OCI-LY1 (cell line): ENCODE measurements at regions not wholly inside any gene's neighbourhood (a gene's known extent, or its start where the extent isn't known, plus 50 kb on each side); places are given as distances from the start of the nearest gene placed in this dataset.

Experiments
- H2AFZ ChIP-seq: fragments of 200-600 bp; sonication (generic), shearing (Covaris generic); 2 replicates; pipeline ENCODE4 v1.6.0; 2014; ENCODE audit warnings: antibody characterized with exemption, mild to moderate bottlenecking, low read length
- H3F3A ChIP-seq: fragments of 200-600 bp; sonication (generic), shearing (Covaris generic); 2 replicates; pipeline ENCODE4 v1.6.0; 2014; ENCODE audit warnings: mild to moderate bottlenecking, antibody characterized with exemption, low read length, moderate library complexity; ENCODE audit not compliant: insufficient read depth
- H3K27ac ChIP-seq: fragments of 200-600 bp; sonication (generic); 2 replicates; pipeline ENCODE4 v1.5.1; 2014; ENCODE audit warnings: low read length, mixed run types, mild to moderate bottlenecking, low read depth; ENCODE audit not compliant: poor library complexity, severe bottlenecking
- H3K27me3 ChIP-seq: fragments of 200-600 bp; sonication (generic); 2 replicates; pipeline ENCODE4 v1.6.0; 2014; ENCODE audit warnings: antibody characterized with exemption, mild to moderate bottlenecking, low read length, moderate library complexity; ENCODE audit not compliant: insufficient read depth
- H3K36me3 ChIP-seq: fragments of 200-600 bp; sonication (generic); 2 replicates; pipeline ENCODE4 v1.6.1; 2014; ENCODE audit warnings: mild to moderate bottlenecking, antibody characterized with exemption, low read length, moderate library complexity, mixed read lengths; ENCODE audit not compliant: insufficient read depth
- H3K4me1 ChIP-seq: fragments of 200-600 bp; sonication (generic); 2 replicates; pipeline ENCODE4 v1.5.1; 2014; ENCODE audit warnings: mild to moderate bottlenecking, low read length, moderate library complexity; ENCODE audit not compliant: insufficient read depth, severe bottlenecking
- H3K4me2 ChIP-seq: fragments of 200-600 bp; sonication (generic), shearing (Covaris generic); 2 replicates; pipeline ENCODE4 v1.6.1; 2014; ENCODE audit warnings: low read length
- H3K4me3 ChIP-seq: fragments of 200-600 bp; sonication (generic); 2 replicates; pipeline ENCODE4 v1.5.1; 2014; ENCODE audit warnings: low read length, low read depth, mild to moderate bottlenecking, mixed read lengths; ENCODE audit not compliant: poor library complexity, severe bottlenecking
- H3K79me2 ChIP-seq: fragments of 200-600 bp; shearing (Covaris generic); 2 replicates; pipeline ENCODE4 v1.6.1; 2016; ENCODE audit warnings: mixed run types, low read length, mixed read lengths; ENCODE audit not compliant: insufficient read depth
- H3K9ac ChIP-seq: fragments of 200-600 bp; sonication (generic), shearing (Covaris generic); 2 replicates; pipeline ENCODE4 v1.6.1; 2014; ENCODE audit warnings: mild to moderate bottlenecking, low read length, mixed read lengths
- H3K9me2 ChIP-seq: fragments of 200-600 bp; sonication (generic), shearing (Covaris generic); 2 replicates; pipeline ENCODE4 v1.6.1; 2014; ENCODE audit warnings: low read depth, mild to moderate bottlenecking, low read length, mixed read lengths
- H3K9me3 ChIP-seq: fragments of 200-600 bp; shearing (Covaris generic); 2 replicates; pipeline ENCODE4 v1.6.1; 2014; ENCODE audit warnings: low read length, mixed read lengths
- H4K20me1 ChIP-seq: fragments of 200-600 bp; sonication (generic), shearing (Covaris generic); 2 replicates; pipeline ENCODE4 v1.6.0; 2016; ENCODE audit warnings: mild to moderate bottlenecking, low read length; ENCODE audit not compliant: insufficient read depth
- EZH2 ChIP-seq: fragments of 200-600 bp; sonication (generic), shearing (Covaris generic); IDR thresholded peaks from 2 replicates; pipeline ENCODE4 v1.8.0; 2017; ENCODE audit warnings: borderline replicate concordance, mixed run types, mild to moderate bottlenecking, antibody characterized with exemption, low read length, moderate library complexity, mixed read lengths
- TF ChIP-seq, protein P1 (sequence below): fragments of 200-600 bp; sonication (generic), shearing (Covaris generic); IDR thresholded peaks from 2 replicates; pipeline ENCODE4 v1.5.1; 2017; ENCODE audit warnings: mild to moderate bottlenecking, antibody characterized with exemption, low read length, moderate library complexity, mixed read lengths

DNA sequence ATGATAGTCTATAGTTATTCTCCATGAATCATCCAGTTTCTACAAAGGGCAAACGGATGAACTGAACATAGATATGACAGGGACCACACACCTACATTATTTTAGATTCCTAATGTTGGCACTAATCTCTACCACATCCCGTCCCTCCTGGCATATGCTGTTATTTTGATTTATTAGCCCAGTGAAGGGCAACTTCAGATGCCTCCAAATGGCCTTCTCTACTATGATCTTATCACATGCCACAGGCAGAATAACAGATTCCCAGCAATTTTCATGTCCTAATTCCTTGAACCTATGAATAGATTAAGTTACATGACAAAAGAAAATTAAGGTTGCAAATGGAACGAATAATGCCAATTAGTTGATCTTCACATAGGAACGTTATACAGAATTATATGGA is 474.7 kb downstream of the ANKRD7 start:
- Histone ChIP-seq H3K36me3 (no peaks in the 10 kb centered on the region), H3K9me2 (no peaks in the 10 kb centered on the region), H3K27me3 (no peaks in the 10 kb centered on the region), H3K4me1 (no peaks in the 10 kb centered on the region), H3K9ac (no peak overlapping the region), H3K79me2 (no peaks in the 10 kb centered on the region), H3K27ac (no peak overlapping the region), H3K4me2 (no peak overlapping the region), H4K20me1 (no peaks in the 10 kb centered on the region), H3K9me3 (no peaks in the 10 kb centered on the region), H2AFZ (no peak overlapping the region), H3K4me3 (no peak overlapping the region), H3F3A (no peaks in the 10 kb centered on the region)
- TF ChIP-seq, protein P1, sequence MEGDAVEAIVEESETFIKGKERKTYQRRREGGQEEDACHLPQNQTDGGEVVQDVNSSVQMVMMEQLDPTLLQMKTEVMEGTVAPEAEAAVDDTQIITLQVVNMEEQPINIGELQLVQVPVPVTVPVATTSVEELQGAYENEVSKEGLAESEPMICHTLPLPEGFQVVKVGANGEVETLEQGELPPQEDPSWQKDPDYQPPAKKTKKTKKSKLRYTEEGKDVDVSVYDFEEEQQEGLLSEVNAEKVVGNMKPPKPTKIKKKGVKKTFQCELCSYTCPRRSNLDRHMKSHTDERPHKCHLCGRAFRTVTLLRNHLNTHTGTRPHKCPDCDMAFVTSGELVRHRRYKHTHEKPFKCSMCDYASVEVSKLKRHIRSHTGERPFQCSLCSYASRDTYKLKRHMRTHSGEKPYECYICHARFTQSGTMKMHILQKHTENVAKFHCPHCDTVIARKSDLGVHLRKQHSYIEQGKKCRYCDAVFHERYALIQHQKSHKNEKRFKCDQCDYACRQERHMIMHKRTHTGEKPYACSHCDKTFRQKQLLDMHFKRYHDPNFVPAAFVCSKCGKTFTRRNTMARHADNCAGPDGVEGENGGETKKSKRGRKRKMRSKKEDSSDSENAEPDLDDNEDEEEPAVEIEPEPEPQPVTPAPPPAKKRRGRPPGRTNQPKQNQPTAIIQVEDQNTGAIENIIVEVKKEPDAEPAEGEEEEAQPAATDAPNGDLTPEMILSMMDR: no peak
- no peak for TF ChIP-seq EZH2

DNA sequence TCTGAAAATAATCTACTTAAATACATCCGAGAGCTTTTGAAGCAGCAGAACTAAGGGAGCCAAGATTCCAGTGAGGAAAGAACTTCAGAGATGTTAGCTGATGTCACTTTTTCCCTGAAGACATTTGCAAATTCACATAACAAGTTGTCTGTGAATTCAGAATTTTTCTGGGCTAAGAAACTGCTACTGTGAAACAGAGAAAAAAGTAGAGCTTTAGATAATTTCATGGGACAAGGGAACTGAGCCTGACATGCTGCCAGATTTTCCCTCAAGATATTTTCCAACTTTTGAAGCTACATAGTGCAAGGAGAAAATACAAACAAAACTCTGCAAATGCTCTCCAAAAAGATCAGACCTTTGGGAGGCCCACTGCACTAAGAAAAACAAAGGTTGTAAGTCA is 484.2 kb downstream of the ANKRD7 start:
- no peaks in the 10 kb centered on the region for H3F3A ChIP-seq
- H3K36me3 ChIP-seq: no peaks in the 10 kb centered on the region
- no peak overlapping the region for H3K4me2 ChIP-seq
- H3K4me3 ChIP-seq: no peak overlapping the region
- H3K27ac ChIP-seq: no peak overlapping the region
- H3K9me2 ChIP-seq: no peaks in the 10 kb centered on the region
- H3K4me1 ChIP-seq: no peaks in the 10 kb centered on the region
- H3K27me3 ChIP-seq: no peaks in the 10 kb centered on the region
- H2AFZ ChIP-seq: no peak overlapping the region
- no peaks in the 10 kb centered on the region for H3K79me2 ChIP-seq
- no peaks in the 10 kb centered on the region for H4K20me1 ChIP-seq
- H3K9me3 ChIP-seq: no peaks in the 10 kb centered on the region
- H3K9ac ChIP-seq: no peak overlapping the region
- TF ChIP-seq, protein P1: no peak
- no peak for TF ChIP-seq EZH2

DNA sequence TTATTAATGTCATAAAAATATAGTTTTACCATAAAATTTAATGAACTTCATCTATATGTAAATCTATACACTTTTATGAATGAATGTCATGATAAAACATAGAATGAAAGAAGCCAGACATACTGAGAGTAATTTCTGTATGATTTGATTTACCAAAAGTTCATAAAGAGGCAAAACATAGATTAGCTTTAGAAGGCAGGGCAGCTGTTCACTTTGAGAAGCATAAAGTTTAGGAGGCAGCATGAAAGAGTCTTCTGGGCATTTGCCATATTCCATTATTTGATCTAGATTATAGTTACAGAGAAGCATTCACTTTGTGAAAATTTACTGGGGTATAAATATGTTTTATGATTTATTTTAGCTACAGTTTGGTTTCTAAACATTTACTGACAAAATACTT is 487.2 kb downstream of the ANKRD7 start:
- Histone ChIP-seq H3F3A (no peaks in the 10 kb centered on the region), H3K27me3 (no peaks in the 10 kb centered on the region), H3K4me1 (no peaks in the 10 kb centered on the region), H3K9ac (no peak overlapping the region), H3K4me3 (no peak overlapping the region), H3K79me2 (no peaks in the 10 kb centered on the region), H3K27ac (no peak overlapping the region), H2AFZ (no peak overlapping the region), H3K9me3 (no peaks in the 10 kb centered on the region), H4K20me1 (no peaks in the 10 kb centered on the region), H3K4me2 (no peak overlapping the region), H3K9me2 (no peaks in the 10 kb centered on the region), H3K36me3 (no peaks in the 10 kb centered on the region)
- TF ChIP-seq, protein P1: no peak
- no peak for TF ChIP-seq EZH2
